Type B pancreatic cell (in vitro differentiated cells): ENCODE measurements at regions not wholly inside any gene's neighbourhood (a gene's known extent, or its start where the extent isn't known, plus 50 kb on each side); places are given as distances from the start of the nearest gene placed in this dataset.
"Not testable (repeated sequence)": the region's sequence is repeated elsewhere in the genome, so short reads cannot be mapped to it uniquely, and the experiment has no call there.

Experiments
- DNase-seq: peaks from one replicate; pipeline ENCODE4 v3.0.0; 2021; ENCODE audit warnings: mixed read lengths; ENCODE audit not compliant: unreplicated experiment; ENCODE audit errors: extremely low spot score
- H3K27ac Mint-ChIP-seq: 2 replicates; pipeline ENCODE4 v1.8.0; 2021; ENCODE audit warnings: mild to moderate bottlenecking, mixed read lengths
- H3K27me3 Mint-ChIP-seq: 2 replicates; pipeline ENCODE4 v1.8.0; 2021; ENCODE audit warnings: mixed read lengths
- H3K36me3 Mint-ChIP-seq: 2 replicates; pipeline ENCODE4 v1.8.0; 2021; ENCODE audit warnings: mixed read lengths
- H3K4me1 Mint-ChIP-seq: one replicate; pipeline ENCODE4 v1.8.0; 2021; ENCODE audit warnings: mixed read lengths; ENCODE audit not compliant: unreplicated experiment
- H3K4me3 Mint-ChIP-seq: 2 replicates; pipeline ENCODE4 v1.8.0; 2021; ENCODE audit warnings: mild to moderate bottlenecking, mixed read lengths
- H3K9me3 Mint-ChIP-seq: 2 replicates; pipeline ENCODE4 v1.8.0; 2021; ENCODE audit warnings: mixed read lengths
- CTCF ChIP-seq: fragments of 200-600 bp; sonication (generic); conservative IDR thresholded peaks from 2 replicates; pipeline ENCODE4 v1.5.0; 2021; ENCODE audit warnings: antibody characterized with exemption, mild to moderate bottlenecking

- TF ChIP-seq CTCF = no peak
- H3K9me3 Mint-ChIP-seq = no peaks in the 10 kb centered on the region
- DNase-seq = no peak
- H3K4me1 Mint-ChIP-seq = peaks cover 27% of the 10 kb centered on the region
- no peaks in the 10 kb centered on the region for H3K36me3 Mint-ChIP-seq
- H3K27ac Mint-ChIP-seq = no peak overlapping the region
- no peak overlapping the region for H3K4me3 Mint-ChIP-seq
- H3K27me3 Mint-ChIP-seq = no peaks in the 10 kb centered on the region
These were observed 113.4 kb downstream of the ZNF664 start for GRCh38 chr12:124086299-124086898.

- Mint-ChIP-seq H3K36me3 (no peaks in the 10 kb centered on the region), H3K9me3 (no peaks in the 10 kb centered on the region), H3K27ac (no peak overlapping the region), H3K27me3 (no peaks in the 10 kb centered on the region), H3K4me1 (peaks cover 27% of the 10 kb centered on the region), H3K4me3 (peak overlapping the region; percentile 2)
- TF ChIP-seq CTCF = no peak
- no peak for DNase-seq
These were observed 114.4 kb downstream of the ZNF664 start for GRCh38 chr12:124087266-124088051.

- TF ChIP-seq CTCF = no peak
- Mint-ChIP-seq H3K27ac (no peak overlapping the region), H3K36me3 (no peaks in the 10 kb centered on the region), H3K9me3 (no peaks in the 10 kb centered on the region), H3K4me3 (no peak overlapping the region), H3K27me3 (no peaks in the 10 kb centered on the region), H3K4me1 (peaks cover 27% of the 10 kb centered on the region)
- DNase-seq = no peak
These were observed 115.3 kb downstream of the ZNF664 start for GRCh38 chr12:124088217-124088907.

- H3K27ac Mint-ChIP-seq, H3K4me3 Mint-ChIP-seq, DNase-seq, H3K27me3 Mint-ChIP-seq, H3K36me3 Mint-ChIP-seq, H3K9me3 Mint-ChIP-seq: not testable (repeated sequence)
- H3K4me1 Mint-ChIP-seq = peaks cover 27% of the 10 kb centered on the region
These were observed 116.3 kb downstream of the ZNF664 start for GRCh38 chr12:124089181-124089914.

- TF ChIP-seq CTCF = no peak
- H3K9me3 Mint-ChIP-seq = no peaks in the 10 kb centered on the region
- no peaks in the 10 kb centered on the region for H3K27me3 Mint-ChIP-seq
- no peak for DNase-seq
- no peak overlapping the region for H3K27ac Mint-ChIP-seq
- H3K4me1 Mint-ChIP-seq = peaks cover 20% of the 10 kb centered on the region
- no peak overlapping the region for H3K4me3 Mint-ChIP-seq
- H3K36me3 Mint-ChIP-seq = no peaks in the 10 kb centered on the region
These were observed 118.8 kb downstream of the ZNF664 start for GRCh38 chr12:124091835-124092234.

GRCh38 chr12:124092532-124092931 lies 119.5 kb downstream of the ZNF664 start:
- peaks cover 17% of the 10 kb centered on the region for H3K4me1 Mint-ChIP-seq
- not testable (repeated sequence) for H3K27ac Mint-ChIP-seq, H3K4me3 Mint-ChIP-seq, H3K36me3 Mint-ChIP-seq, DNase-seq, H3K9me3 Mint-ChIP-seq, H3K27me3 Mint-ChIP-seq
